Astrocyte (in vitro differentiated cells and primary cell): ENCODE measurements at regions not wholly inside any gene's neighbourhood (a gene's known extent, or its start where the extent isn't known, plus 50 kb on each side); places are given as distances from the start of the nearest gene placed in this dataset.
A peak's percentile ranks its signal among the peaks of the same experiment; 100 is the strongest.

ENCODE experiments used
- DNase-seq: peaks from one replicate; pipeline ENCODE4 v3.0.0-alpha.2; 2010; ENCODE audit warnings: low read depth
- FAIRE-seq: peaks from 2 replicates; lab custom pipeline; 2011; peaks lifted over from hg19 to GRCh38; lab: Jason Lieb, UNC
- H2AFZ ChIP-seq: 2 replicates; pipeline ENCODE4 v1.6.0; 2012; ENCODE audit warnings: low read depth, low read length, inconsistent platforms
- H3K27ac ChIP-seq: 2 replicates; pipeline ENCODE4 v1.5.1; 2011; ENCODE audit warnings: low read depth, low read length, inconsistent platforms
- H3K27me3 ChIP-seq: 2 replicates; pipeline ENCODE4 v1.6.0; 2011; ENCODE audit warnings: low read length, inconsistent platforms; ENCODE audit not compliant: insufficient read depth
- H3K36me3 ChIP-seq: 2 replicates; pipeline ENCODE4 v1.5.1; 2011; ENCODE audit warnings: low read length, inconsistent platforms; ENCODE audit not compliant: insufficient read depth
- H3K4me1 ChIP-seq: 2 replicates; pipeline ENCODE4 v1.5.1; 2011; ENCODE audit warnings: low read length, inconsistent platforms; ENCODE audit not compliant: insufficient read depth
- H3K4me2 ChIP-seq: 2 replicates; pipeline ENCODE4 v1.6.0; 2012; ENCODE audit warnings: low read length, inconsistent platforms
- H3K4me3 ChIP-seq: 2 replicates; pipeline ENCODE4 v1.5.1; 2011; ENCODE audit warnings: low read depth, mild to moderate bottlenecking, low read length, inconsistent platforms; ENCODE audit not compliant: insufficient read depth
- H3K79me2 ChIP-seq: 2 replicates; pipeline ENCODE4 v1.6.0; 2012; ENCODE audit warnings: mild to moderate bottlenecking, low read length, inconsistent platforms; ENCODE audit not compliant: insufficient read depth
- H3K9ac ChIP-seq: 2 replicates; pipeline ENCODE4 v1.6.0; 2012; ENCODE audit warnings: mild to moderate bottlenecking, low read length, inconsistent platforms
- H3K9me3 ChIP-seq: 2 replicates; pipeline ENCODE4 v1.5.1; 2012; ENCODE audit warnings: low read depth, mild to moderate bottlenecking, low read length, inconsistent platforms; ENCODE audit not compliant: insufficient read depth
- H4K20me1 ChIP-seq: 2 replicates; pipeline ENCODE4 v1.6.0; 2012; ENCODE audit warnings: low read length, inconsistent platforms; ENCODE audit not compliant: insufficient read depth
- H3K27ac Mint-ChIP-seq: one replicate; pipeline ENCODE4 v1.8.0; 2021; ENCODE audit warnings: mild to moderate bottlenecking, mixed read lengths; ENCODE audit not compliant: unreplicated experiment
- H3K27me3 Mint-ChIP-seq: one replicate; pipeline ENCODE4 v1.8.0; 2021; ENCODE audit warnings: low read depth, mixed read lengths; ENCODE audit not compliant: unreplicated experiment
- H3K36me3 Mint-ChIP-seq: one replicate; pipeline ENCODE4 v1.8.0; 2021; ENCODE audit warnings: low read depth, mixed read lengths; ENCODE audit not compliant: unreplicated experiment
- H3K4me1 Mint-ChIP-seq: one replicate; pipeline ENCODE4 v1.8.0; 2021; ENCODE audit warnings: low read depth, mixed read lengths; ENCODE audit not compliant: unreplicated experiment
- H3K4me3 Mint-ChIP-seq: one replicate; pipeline ENCODE4 v1.8.0; 2021; ENCODE audit warnings: mild to moderate bottlenecking, moderate library complexity, mixed read lengths; ENCODE audit not compliant: unreplicated experiment
- H3K9me3 Mint-ChIP-seq: one replicate; pipeline ENCODE4 v1.8.0; 2021; ENCODE audit warnings: mild to moderate bottlenecking, mixed read lengths; ENCODE audit not compliant: unreplicated experiment
- EZH2 ChIP-seq: IDR thresholded peaks from 2 replicates; pipeline ENCODE4 v1.6.1; 2012; ENCODE audit warnings: mild to moderate bottlenecking, low read length, inconsistent platforms; ENCODE audit not compliant: insufficient read depth
- TF ChIP-seq, protein P1 (sequence below): IDR thresholded peaks from 2 replicates; pipeline ENCODE4 v1.5.1; 2011; ENCODE audit warnings: low read depth, mild to moderate bottlenecking, inconsistent platforms, low read length, moderate library complexity; ENCODE audit not compliant: insufficient read depth

DNA sequence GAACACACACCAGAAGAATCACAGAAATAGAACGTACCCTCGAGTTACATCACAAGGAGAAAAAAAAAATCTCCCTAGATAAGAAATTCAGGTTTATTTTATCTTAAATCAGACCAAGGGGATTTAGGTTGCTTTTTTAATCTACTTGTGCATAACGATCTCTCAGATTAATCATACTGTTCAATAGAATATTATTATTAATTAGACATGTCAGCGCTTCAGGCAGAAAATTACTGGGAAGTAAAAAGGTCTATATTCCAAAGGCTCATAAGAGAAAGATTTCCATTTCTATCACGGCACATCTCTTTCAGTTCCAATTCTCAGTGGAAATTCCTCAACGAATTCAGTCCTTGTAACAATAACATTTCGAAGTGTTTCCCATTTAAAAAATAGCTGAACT, 77.7 kb upstream of the PSMD7 start:
- Histone ChIP-seq H3K27me3 (no peaks in the 10 kb centered on the region), H3K4me3 (no peak overlapping the region), H3K4me1 (no peaks in the 10 kb centered on the region), H3K9me3 (no peaks in the 10 kb centered on the region), H3K4me2 (no peak overlapping the region), H4K20me1 (no peaks in the 10 kb centered on the region), H3K9ac (no peak overlapping the region), H3K27ac (no peak overlapping the region), H2AFZ (no peak overlapping the region), H3K36me3 (no peaks in the 10 kb centered on the region), H3K79me2 (no peaks in the 10 kb centered on the region)
- no peak for DNase-seq
- no peaks in the 10 kb centered on the region for H3K27me3 Mint-ChIP-seq
- no peak for TF ChIP-seq EZH2
- TF ChIP-seq, protein P1, sequence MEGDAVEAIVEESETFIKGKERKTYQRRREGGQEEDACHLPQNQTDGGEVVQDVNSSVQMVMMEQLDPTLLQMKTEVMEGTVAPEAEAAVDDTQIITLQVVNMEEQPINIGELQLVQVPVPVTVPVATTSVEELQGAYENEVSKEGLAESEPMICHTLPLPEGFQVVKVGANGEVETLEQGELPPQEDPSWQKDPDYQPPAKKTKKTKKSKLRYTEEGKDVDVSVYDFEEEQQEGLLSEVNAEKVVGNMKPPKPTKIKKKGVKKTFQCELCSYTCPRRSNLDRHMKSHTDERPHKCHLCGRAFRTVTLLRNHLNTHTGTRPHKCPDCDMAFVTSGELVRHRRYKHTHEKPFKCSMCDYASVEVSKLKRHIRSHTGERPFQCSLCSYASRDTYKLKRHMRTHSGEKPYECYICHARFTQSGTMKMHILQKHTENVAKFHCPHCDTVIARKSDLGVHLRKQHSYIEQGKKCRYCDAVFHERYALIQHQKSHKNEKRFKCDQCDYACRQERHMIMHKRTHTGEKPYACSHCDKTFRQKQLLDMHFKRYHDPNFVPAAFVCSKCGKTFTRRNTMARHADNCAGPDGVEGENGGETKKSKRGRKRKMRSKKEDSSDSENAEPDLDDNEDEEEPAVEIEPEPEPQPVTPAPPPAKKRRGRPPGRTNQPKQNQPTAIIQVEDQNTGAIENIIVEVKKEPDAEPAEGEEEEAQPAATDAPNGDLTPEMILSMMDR, result no peak
- H3K4me3 Mint-ChIP-seq, result no peak overlapping the region
- H3K27ac Mint-ChIP-seq, result no peak overlapping the region
- H3K36me3 Mint-ChIP-seq, result no peaks in the 10 kb centered on the region
- H3K4me1 Mint-ChIP-seq, result peaks cover 13% of the 10 kb centered on the region
- no peak for FAIRE-seq
- no peaks in the 10 kb centered on the region for H3K9me3 Mint-ChIP-seq

DNA sequence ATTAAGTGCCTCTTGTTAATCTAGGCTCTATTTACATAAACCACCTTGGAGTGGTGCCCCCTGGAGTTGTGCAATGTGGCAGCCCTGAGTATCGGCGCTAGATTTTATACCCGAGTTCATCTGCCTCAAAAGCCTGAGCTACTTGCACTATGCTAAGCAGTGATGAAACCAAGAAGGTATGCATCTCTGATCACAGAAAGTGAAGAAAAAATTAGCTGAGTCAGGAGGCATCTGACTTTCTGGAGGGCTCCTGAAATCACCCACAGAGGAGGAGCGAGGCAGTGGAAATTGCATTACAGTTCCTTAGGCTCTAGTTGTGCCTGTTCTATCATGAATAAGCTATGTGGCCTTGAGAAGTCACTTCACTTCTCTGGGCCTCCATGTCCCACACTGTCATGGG, 80.3 kb upstream of the PSMD7 start:
- DNase-seq (peak; percentile 3), FAIRE-seq (no peak)
- Mint-ChIP-seq H3K9me3 (peaks cover 2% of the 10 kb centered on the region), H3K27ac (peak overlapping the region; percentile 92), H3K27me3 (peaks cover 6% of the 10 kb centered on the region), H3K4me3 (no peak overlapping the region), H3K36me3 (no peaks in the 10 kb centered on the region), H3K4me1 (peaks cover 12% of the 10 kb centered on the region)
- Histone ChIP-seq H2AFZ (no peak overlapping the region), H3K9ac (no peak overlapping the region), H3K27me3 (no peaks in the 10 kb centered on the region), H3K79me2 (no peaks in the 10 kb centered on the region), H3K4me2 (no peak overlapping the region), H3K27ac (no peak overlapping the region), H3K4me3 (no peak overlapping the region), H3K4me1 (no peaks in the 10 kb centered on the region), H3K36me3 (no peaks in the 10 kb centered on the region), H4K20me1 (no peaks in the 10 kb centered on the region), H3K9me3 (no peaks in the 10 kb centered on the region)
- TF ChIP-seq, protein P1, result no peak
- TF ChIP-seq EZH2, result no peak

DNA sequence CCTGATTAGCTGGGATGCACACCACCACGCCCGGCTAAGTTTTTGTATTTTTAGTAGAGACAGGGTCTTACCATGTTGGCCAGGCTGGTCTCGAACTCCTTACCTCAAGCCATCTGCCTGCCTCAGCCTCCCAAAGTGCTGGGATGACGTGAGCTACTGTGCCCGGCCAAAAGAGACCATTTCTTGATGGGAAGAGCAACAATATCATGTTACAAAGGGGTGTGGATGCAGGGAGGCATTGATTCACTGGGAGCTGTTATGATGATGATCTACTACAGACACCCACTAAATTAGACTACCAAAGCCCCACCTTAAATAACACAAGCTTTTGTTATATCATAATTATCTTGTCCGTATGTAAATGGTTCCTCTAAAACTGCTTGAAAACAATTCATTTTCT, 81.4 kb upstream of the PSMD7 start:
- no peak overlapping the region for H3K27ac Mint-ChIP-seq
- no peak for FAIRE-seq
- TF ChIP-seq, protein P1, result no peak
- TF ChIP-seq EZH2, result no peak
- H3K9me3 Mint-ChIP-seq, result peaks cover 2% of the 10 kb centered on the region
- H3K4me3 Mint-ChIP-seq, result no peak overlapping the region
- DNase-seq, result no peak
- Histone ChIP-seq H3K4me3 (no peak overlapping the region), H4K20me1 (no peaks in the 10 kb centered on the region), H3K9me3 (no peaks in the 10 kb centered on the region), H3K27ac (no peak overlapping the region), H3K27me3 (no peaks in the 10 kb centered on the region), H3K36me3 (no peaks in the 10 kb centered on the region), H3K4me1 (no peaks in the 10 kb centered on the region), H3K9ac (no peak overlapping the region), H3K79me2 (no peaks in the 10 kb centered on the region), H3K4me2 (no peak overlapping the region), H2AFZ (no peak overlapping the region)
- peaks cover 6% of the 10 kb centered on the region for H3K27me3 Mint-ChIP-seq
- H3K4me1 Mint-ChIP-seq, result peaks cover 12% of the 10 kb centered on the region
- no peaks in the 10 kb centered on the region for H3K36me3 Mint-ChIP-seq
